MM.1S (cell line): ENCODE measurements at regions not wholly inside any gene's neighbourhood (a gene's known extent, or its start where the extent isn't known, plus 50 kb on each side); places are given as distances from the start of the nearest gene placed in this dataset.

Experiments used
- CTCF ChIP-seq: fragments of 300-600 bp; sonication (generic); IDR thresholded peaks from 2 replicates; pipeline ENCODE4 v1.5.1; 2016; ENCODE audit warnings: antibody characterized with exemption, low read length, mixed read lengths
- EZH2 ChIP-seq: fragments of 300-600 bp; sonication (generic); optimal IDR thresholded peaks from 2 replicates; pipeline ENCODE3; 2017; ENCODE audit warnings: low read depth, mild to moderate bottlenecking, antibody characterized with exemption, low read length, mixed read lengths
- EZH2phosphoT487 ChIP-seq: fragments of 300-600 bp; sonication (generic); IDR thresholded peaks from 2 replicates; pipeline ENCODE4 v1.6.1; 2018; ENCODE audit warnings: antibody characterized with exemption, low read length

GRCh38 chr12:33310471-33310870 lies 129.1 kb downstream of the SYT10 start:
- no peak for TF ChIP-seq CTCF
- TF ChIP-seq EZH2 = no peak
- no peak for TF ChIP-seq EZH2phosphoT487
